Brain pericyte (primary cell): ENCODE measurements at regions not wholly inside any gene's neighbourhood (a gene's known extent, or its start where the extent isn't known, plus 50 kb on each side); places are given as distances from the start of the nearest gene placed in this dataset.
"Not testable (repeated sequence)": the region's sequence is repeated elsewhere in the genome, so short reads cannot be mapped to it uniquely, and the experiment has no call there.

Experiments used
- DNase-seq: peaks from one replicate; pipeline ENCODE4 v3.0.0-alpha.2; 2012; ENCODE audit warnings: low read depth, low spot score

DNA sequence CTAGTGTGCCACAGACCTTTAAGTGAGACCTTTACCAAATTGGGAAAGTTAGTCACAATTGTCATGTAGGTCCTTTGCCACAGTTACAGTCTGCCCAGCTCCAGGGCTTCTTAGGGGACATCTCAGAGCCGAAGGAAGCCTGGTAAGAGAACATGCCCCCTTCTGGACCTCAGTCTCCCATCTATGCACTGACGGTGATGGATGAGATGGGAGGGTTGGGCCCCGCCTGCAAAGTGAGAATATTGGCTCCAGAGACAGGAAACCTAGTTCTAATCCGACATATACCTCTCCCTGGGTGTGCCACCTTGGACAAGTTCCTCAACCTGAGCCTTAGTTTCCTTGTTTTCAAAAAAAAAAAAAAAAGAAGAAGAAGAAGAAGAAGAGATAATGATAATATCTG lies 85.1 kb upstream of the NAV2 start:
- no peak for DNase-seq

DNA sequence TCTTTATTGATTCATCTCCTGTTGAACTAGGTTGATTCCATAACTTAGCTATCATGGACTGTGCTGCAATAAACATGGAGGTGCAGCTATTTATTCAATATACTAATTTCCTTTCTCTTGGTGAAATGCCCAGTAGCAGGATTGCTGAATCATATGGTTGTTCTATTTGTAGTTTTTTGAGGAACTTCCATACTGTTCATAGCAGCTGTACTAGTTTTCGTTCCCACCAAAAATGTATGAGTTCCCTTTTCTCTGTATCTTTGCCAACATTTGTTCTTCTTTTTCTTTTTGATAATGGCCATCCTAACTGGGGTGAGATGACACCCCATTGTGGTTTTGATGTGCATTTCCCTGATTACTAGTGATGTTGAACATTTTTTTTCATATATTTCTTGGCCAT lies 87.2 kb upstream of the NAV2 start:
- no peak for DNase-seq

DNA sequence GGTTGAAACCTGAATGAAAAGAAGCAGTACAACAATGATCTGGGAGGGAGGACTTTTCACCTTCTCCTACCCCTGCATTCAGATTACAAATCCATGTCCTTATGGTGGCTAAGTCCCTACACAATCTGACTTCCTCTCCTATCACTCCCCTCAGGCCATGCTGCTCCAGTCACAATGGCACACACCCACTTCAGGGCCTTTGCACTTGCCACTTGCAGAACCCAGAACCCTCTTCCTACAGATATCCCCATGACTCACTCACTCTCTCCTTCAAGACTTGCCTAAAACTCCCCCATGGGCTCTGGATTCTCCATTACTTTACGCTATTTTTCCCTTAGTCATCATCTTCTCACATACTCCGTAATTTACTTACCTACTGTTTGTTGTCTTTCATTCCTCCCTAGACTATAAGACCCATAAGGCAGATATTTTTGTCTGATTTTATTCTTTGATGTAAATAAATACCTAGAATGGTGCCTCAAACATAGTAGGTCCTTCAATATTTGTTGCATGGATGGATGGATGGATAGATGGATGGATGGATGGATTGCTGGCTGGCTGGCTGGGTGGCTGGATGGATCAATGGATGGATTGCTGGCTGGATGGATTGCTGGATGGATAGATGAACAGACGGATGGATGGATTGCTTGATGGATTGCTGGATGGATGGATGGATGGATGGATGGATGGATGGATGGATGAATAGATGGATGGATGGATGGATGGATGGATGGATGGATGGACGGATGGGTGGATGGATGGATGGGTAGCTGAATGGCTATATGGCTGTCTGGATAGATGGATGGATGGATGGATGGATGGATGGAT lies 94.7 kb upstream of the NAV2 start:
- DNase-seq, result no peak

- DNase-seq, result no peak
Observed at GRCh38 chr11:19615341-19616183, 97.1 kb upstream of the NAV2 start.

DNA sequence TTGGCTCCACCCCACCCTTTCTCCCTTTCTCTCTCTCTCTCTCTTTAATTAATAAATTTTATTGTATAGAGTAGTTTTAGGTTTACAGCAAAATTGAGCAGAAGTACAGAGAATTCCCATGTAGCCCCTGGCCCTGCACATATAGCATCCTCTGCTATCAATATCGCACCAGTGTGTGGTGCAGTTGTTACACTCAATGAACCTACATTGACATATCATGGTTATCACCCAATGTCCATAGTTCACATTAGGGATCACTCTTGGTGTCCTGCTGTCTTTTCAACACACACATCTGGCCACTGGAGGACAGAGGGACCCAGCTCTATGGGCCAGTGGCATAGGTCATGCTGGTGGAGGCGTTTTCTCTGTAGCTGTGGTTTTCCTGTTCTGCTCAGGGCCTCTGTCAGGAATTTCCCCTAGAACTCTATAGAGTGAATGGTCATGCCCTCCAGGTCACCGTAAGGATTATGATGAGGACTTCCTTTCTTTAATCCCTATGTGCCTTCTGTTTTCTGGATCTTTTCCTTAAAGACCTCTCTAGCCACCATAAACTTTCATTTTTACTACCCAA lies 98.2 kb upstream of the NAV2 start:
- no peak for DNase-seq

- not testable (repeated sequence) for DNase-seq
Observed at GRCh38 chr11:19612025-19612424, 100.6 kb upstream of the NAV2 start.

- DNase-seq, result no peak
Observed at GRCh38 chr11:19607656-19608360, 104.8 kb upstream of the NAV2 start.

- no peak for DNase-seq
Observed at GRCh38 chr11:19606856-19607655, 105.6 kb upstream of the NAV2 start.

DNA sequence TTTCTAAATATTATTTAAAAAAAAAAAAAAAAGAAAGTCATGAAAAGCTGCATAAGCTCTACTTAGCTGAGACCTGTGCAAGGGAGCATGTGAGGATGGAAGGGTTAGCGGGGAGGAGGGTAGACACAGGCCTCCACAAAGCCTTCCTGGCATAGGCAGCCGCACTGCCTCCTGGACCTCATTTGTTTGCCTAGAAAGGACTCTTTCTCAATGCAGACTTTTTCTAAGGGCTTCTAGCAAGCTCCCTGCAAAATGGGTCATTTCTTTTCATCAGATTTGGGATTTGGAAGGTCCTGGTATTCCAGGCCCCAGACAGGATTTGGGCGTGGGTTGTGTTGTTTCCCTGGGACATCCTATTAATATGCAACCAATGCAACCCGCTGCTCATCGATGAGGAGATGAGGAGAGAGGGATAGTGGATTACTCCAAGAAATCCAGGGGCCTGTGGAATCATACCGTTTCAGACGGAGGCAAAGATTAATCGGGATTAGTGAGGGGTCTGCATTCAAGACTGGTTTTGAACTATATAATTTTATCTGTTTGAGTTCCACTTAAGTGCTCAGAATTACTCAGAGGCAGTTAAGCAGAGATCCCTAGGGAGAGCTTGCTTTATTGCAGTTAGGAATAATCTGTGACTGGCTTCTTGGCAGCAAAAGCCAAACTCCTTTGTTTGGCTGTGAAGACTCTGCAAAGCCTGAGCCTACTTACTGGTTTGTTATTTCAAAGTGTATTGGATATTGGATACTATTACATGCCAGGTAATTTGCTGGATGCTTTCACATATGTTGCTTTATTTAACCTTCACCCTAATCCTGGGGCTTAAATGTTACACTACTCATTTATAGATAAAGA lies 106.9 kb upstream of the NAV2 start:
- no peak for DNase-seq

DNA sequence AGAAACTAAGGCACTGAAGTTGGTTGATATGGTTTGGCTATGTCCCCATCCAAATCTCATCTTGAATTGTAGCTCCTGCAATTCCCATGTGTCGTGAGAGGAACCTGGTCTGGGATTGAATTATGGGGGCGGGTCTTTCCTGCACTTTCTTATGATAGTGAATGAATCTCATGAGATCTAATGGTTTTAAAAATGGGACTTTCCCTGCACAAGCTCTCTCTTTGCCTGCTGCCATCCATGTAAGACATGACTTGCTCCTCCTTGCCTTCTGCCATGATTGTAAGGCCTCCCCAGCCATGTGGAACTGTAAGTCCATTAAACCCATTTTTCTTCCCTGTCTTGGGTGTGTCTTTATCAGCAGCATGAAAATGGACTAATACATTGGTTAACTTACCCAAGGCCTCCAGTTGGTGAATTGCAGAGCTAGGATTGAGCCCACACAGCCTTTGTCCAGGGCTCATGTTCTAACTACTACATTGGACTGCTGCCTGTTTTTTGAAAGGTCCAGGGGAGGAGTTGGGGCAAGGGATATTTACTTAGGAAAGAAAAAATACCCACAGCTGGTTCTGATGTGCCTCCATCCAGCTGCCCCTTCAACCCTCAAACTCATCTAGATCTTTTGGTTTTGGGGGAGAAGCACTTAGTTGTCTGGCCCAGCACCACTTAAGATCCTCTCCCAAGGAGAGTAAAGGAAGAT lies 107.8 kb upstream of the NAV2 start:
- DNase-seq, result no peak

DNA sequence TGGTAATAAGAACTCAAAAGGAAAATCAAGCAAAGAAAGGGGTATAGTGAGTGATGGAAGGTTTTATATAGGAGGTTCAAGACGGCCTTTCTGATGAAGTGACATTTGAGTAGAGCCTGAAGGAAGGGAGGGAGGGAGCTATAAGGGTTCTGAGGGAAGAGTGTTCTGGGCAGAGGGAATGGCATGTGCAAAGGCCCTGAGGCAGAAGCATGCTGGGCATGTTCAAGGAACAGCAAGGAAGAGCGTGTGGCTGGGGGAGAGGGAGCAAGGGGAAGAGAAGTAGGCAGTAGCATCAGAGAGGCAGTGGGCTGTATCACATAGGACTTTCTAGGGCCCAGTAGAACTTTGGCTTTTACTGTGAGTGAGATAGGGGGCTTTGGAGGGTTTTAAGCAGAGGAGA lies 108.9 kb upstream of the NAV2 start:
- DNase-seq, result no peak

DNA sequence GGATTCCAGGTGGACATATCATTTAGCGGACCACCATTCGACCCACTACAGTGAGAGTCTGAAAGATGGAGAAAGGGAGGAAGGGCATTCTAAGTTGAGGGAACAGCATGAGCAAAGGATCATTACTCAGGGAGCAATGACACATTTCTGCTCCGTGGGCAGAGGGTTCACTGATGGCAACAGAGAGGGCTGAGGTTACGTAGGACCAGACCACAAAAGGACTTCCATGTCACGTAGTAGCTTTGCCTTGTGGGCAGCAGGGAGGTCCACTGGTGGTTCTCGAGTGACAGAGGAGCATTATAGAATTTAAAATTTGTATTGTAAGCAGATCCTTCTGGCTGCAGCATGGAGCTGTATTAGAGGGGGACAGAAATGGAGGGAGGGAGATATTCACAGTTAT lies 109.7 kb upstream of the NAV2 start:
- no peak for DNase-seq

DNA sequence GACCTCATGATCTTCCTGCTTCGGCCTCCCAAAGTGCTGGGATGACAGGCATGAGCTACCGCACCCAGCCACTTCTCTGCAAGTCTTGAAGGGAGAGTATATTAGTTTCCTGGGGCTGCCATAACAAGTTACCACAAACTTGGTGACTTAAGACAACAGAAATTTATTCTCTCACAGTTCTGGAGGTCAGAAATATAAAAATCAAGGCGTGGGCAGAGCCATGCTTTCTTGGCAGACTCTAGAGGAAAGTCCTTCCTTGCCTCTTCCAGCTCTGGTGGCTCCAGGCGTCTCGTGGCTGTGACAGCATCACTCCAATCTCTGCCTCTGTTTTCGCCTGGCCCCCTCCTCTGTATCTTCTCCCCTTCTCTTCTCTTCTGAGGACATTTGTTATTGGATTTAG lies 110.2 kb upstream of the NAV2 start:
- DNase-seq, result no peak

- no peak for DNase-seq
Observed at GRCh38 chr11:19601235-19601634, 111.4 kb upstream of the NAV2 start.

GRCh38 chr11:19599681-19600080 lies 113.0 kb upstream of the NAV2 start:
- DNase-seq, result no peak

DNA sequence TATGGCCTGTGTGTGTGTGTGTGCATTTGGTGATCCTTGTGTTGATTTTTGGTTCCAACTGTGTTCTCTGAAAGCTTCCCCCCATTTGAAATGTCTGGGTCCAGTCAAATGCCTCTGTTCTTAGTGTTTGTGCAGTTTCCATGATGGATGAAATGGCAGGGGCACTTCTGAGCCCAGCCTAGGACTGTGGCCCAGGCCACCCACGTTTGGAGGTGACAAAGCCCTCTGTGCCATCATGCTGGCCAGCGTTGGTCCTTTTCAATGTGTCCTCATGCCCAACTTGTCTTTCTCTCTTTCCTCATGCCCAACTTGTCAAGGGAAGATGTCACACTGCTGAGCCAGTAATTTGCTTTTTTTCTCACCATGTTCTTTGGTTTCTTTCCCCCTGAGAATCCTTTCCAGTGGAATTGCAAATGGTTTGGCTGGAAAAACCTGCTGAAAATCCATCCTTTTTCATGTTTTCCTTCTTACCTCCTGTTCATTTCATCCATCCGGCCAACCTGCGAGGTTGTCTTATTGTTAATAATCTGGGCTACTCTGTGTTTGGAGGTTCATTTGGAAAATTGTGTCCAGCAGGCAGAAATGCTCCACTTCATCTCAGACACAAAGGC lies 113.7 kb upstream of the NAV2 start:
- no peak for DNase-seq

DNA sequence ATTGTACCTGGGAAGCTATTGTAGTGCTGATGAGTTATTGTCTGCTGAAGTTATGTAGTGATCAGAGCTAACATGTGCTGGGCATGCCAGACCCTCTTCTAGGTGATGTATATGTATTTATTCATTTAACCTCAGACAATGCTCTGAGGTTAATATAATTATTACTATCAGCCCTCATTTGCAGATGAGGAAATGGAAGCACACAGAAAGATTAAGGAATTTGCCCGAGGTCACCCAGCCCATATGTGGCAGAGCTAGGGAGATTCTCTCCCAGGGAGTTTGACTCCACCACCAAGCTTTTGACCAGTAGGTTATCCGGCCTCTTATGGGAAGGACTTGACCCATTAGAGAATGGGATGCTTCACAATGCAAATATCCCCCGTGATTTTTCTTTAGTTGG lies 114.2 kb upstream of the NAV2 start:
- DNase-seq, result no peak

- no peak for DNase-seq
Observed at GRCh38 chr11:19597876-19598275, 114.8 kb upstream of the NAV2 start.

DNA sequence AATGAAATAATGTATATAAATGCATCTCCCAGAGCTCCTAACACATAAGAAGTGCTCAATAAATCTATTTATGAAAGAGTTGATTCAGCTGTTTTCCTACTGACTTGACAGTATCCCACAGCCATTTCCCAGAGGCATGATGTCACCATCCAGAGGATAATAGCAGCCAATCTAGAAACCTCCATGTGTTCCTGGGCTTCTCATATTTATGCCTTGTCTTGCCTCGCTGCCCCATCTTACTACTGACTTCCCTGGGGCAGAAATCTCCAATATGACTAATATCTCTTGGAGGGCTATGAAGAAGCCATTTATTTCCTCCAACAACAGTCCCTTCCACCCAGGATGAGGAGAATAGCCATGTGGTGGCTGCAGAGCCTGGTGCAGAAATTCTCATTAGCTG lies 115.4 kb upstream of the NAV2 start:
- DNase-seq, result no peak
